OCI-LY1 (cell line): ENCODE measurements at regions not wholly inside any gene's neighbourhood (a gene's known extent, or its start where the extent isn't known, plus 50 kb on each side); places are given as distances from the start of the nearest gene placed in this dataset.

ENCODE experiments used
- H2AFZ ChIP-seq: fragments of 200-600 bp; sonication (generic), shearing (Covaris generic); 2 replicates; pipeline ENCODE4 v1.6.0; 2014; ENCODE audit warnings: antibody characterized with exemption, mild to moderate bottlenecking, low read length
- H3F3A ChIP-seq: fragments of 200-600 bp; sonication (generic), shearing (Covaris generic); 2 replicates; pipeline ENCODE4 v1.6.0; 2014; ENCODE audit warnings: mild to moderate bottlenecking, antibody characterized with exemption, low read length, moderate library complexity; ENCODE audit not compliant: insufficient read depth
- H3K27ac ChIP-seq: fragments of 200-600 bp; sonication (generic); 2 replicates; pipeline ENCODE4 v1.5.1; 2014; ENCODE audit warnings: low read length, mixed run types, mild to moderate bottlenecking, low read depth; ENCODE audit not compliant: poor library complexity, severe bottlenecking
- H3K27me3 ChIP-seq: fragments of 200-600 bp; sonication (generic); 2 replicates; pipeline ENCODE4 v1.6.0; 2014; ENCODE audit warnings: antibody characterized with exemption, mild to moderate bottlenecking, low read length, moderate library complexity; ENCODE audit not compliant: insufficient read depth
- H3K36me3 ChIP-seq: fragments of 200-600 bp; sonication (generic); 2 replicates; pipeline ENCODE4 v1.6.1; 2014; ENCODE audit warnings: mild to moderate bottlenecking, antibody characterized with exemption, low read length, moderate library complexity, mixed read lengths; ENCODE audit not compliant: insufficient read depth
- H3K4me1 ChIP-seq: fragments of 200-600 bp; sonication (generic); 2 replicates; pipeline ENCODE4 v1.5.1; 2014; ENCODE audit warnings: mild to moderate bottlenecking, low read length, moderate library complexity; ENCODE audit not compliant: insufficient read depth, severe bottlenecking
- H3K4me2 ChIP-seq: fragments of 200-600 bp; sonication (generic), shearing (Covaris generic); 2 replicates; pipeline ENCODE4 v1.6.1; 2014; ENCODE audit warnings: low read length
- H3K4me3 ChIP-seq: fragments of 200-600 bp; sonication (generic); 2 replicates; pipeline ENCODE4 v1.5.1; 2014; ENCODE audit warnings: low read length, low read depth, mild to moderate bottlenecking, mixed read lengths; ENCODE audit not compliant: poor library complexity, severe bottlenecking
- H3K79me2 ChIP-seq: fragments of 200-600 bp; shearing (Covaris generic); 2 replicates; pipeline ENCODE4 v1.6.1; 2016; ENCODE audit warnings: mixed run types, low read length, mixed read lengths; ENCODE audit not compliant: insufficient read depth
- H3K9ac ChIP-seq: fragments of 200-600 bp; sonication (generic), shearing (Covaris generic); 2 replicates; pipeline ENCODE4 v1.6.1; 2014; ENCODE audit warnings: mild to moderate bottlenecking, low read length, mixed read lengths
- H3K9me2 ChIP-seq: fragments of 200-600 bp; sonication (generic), shearing (Covaris generic); 2 replicates; pipeline ENCODE4 v1.6.1; 2014; ENCODE audit warnings: low read depth, mild to moderate bottlenecking, low read length, mixed read lengths
- H3K9me3 ChIP-seq: fragments of 200-600 bp; shearing (Covaris generic); 2 replicates; pipeline ENCODE4 v1.6.1; 2014; ENCODE audit warnings: low read length, mixed read lengths
- H4K20me1 ChIP-seq: fragments of 200-600 bp; sonication (generic), shearing (Covaris generic); 2 replicates; pipeline ENCODE4 v1.6.0; 2016; ENCODE audit warnings: mild to moderate bottlenecking, low read length; ENCODE audit not compliant: insufficient read depth
- CTCF ChIP-seq: fragments of 200-600 bp; sonication (generic), shearing (Covaris generic); IDR thresholded peaks from 2 replicates; pipeline ENCODE4 v1.5.1; 2017; ENCODE audit warnings: mild to moderate bottlenecking, antibody characterized with exemption, low read length, moderate library complexity, mixed read lengths
- EZH2 ChIP-seq: fragments of 200-600 bp; sonication (generic), shearing (Covaris generic); IDR thresholded peaks from 2 replicates; pipeline ENCODE4 v1.8.0; 2017; ENCODE audit warnings: borderline replicate concordance, mixed run types, mild to moderate bottlenecking, antibody characterized with exemption, low read length, moderate library complexity, mixed read lengths

DNA sequence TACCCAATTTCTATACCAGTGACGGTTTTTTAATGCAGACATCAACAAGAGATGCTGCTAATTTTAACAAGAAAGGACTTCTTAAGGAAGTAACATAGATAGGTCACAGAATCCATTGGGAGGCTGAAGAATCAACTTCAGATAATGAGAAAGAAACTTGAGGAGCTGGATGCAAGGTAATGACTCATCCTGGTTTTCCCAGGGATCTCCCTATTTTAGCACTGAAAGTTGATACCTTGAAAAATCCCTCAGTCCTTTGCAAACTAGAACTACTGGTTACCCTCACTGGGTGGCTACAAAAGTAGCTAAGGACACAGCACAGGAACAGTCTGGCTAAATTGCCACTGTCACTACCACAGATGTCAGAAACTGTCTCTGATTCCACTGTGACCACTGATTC, 561.9 kb downstream of the FLRT2 start:
- no peaks in the 10 kb centered on the region for H3K79me2 ChIP-seq
- H3K4me3 ChIP-seq: no peak overlapping the region
- no peaks in the 10 kb centered on the region for H4K20me1 ChIP-seq
- TF ChIP-seq CTCF (no peak), EZH2 (no peak)
- no peaks in the 10 kb centered on the region for H3F3A ChIP-seq
- no peak overlapping the region for H3K27ac ChIP-seq
- H3K36me3 ChIP-seq: no peaks in the 10 kb centered on the region
- no peaks in the 10 kb centered on the region for H3K27me3 ChIP-seq
- no peak overlapping the region for H3K9ac ChIP-seq
- no peaks in the 10 kb centered on the region for H3K4me1 ChIP-seq
- no peak overlapping the region for H3K4me2 ChIP-seq
- H2AFZ ChIP-seq: no peak overlapping the region
- no peaks in the 10 kb centered on the region for H3K9me2 ChIP-seq
- H3K9me3 ChIP-seq: no peaks in the 10 kb centered on the region

- H3K4me3 ChIP-seq: no peak overlapping the region
- H3K4me2 ChIP-seq: no peak overlapping the region
- no peaks in the 10 kb centered on the region for H4K20me1 ChIP-seq
- H3K9me3 ChIP-seq: no peaks in the 10 kb centered on the region
- no peaks in the 10 kb centered on the region for H3F3A ChIP-seq
- no peak for TF ChIP-seq EZH2
- TF ChIP-seq CTCF: no peak
- H3K9me2 ChIP-seq: no peaks in the 10 kb centered on the region
- H2AFZ ChIP-seq: no peak overlapping the region
- no peaks in the 10 kb centered on the region for H3K79me2 ChIP-seq
- H3K9ac ChIP-seq: no peak overlapping the region
- no peaks in the 10 kb centered on the region for H3K4me1 ChIP-seq
- H3K36me3 ChIP-seq: no peaks in the 10 kb centered on the region
- no peaks in the 10 kb centered on the region for H3K27me3 ChIP-seq
- no peak overlapping the region for H3K27ac ChIP-seq
Observed at GRCh38 chr14:86088156-86088555, 558.2 kb downstream of the FLRT2 start.

- Histone ChIP-seq H3K9me3 (no peaks in the 10 kb centered on the region), H3K79me2 (no peaks in the 10 kb centered on the region), H2AFZ (no peak overlapping the region), H3K4me3 (no peak overlapping the region), H3K27me3 (no peaks in the 10 kb centered on the region), H4K20me1 (no peaks in the 10 kb centered on the region), H3K36me3 (no peaks in the 10 kb centered on the region), H3K27ac (no peak overlapping the region), H3K4me1 (no peaks in the 10 kb centered on the region), H3F3A (no peaks in the 10 kb centered on the region), H3K9me2 (no peaks in the 10 kb centered on the region), H3K4me2 (no peak overlapping the region), H3K9ac (no peak overlapping the region)
- TF ChIP-seq CTCF (no peak), EZH2 (no peak)
Observed at GRCh38 chr14:86087377-86087776, 557.4 kb downstream of the FLRT2 start.
